MM.1S (cell line): ENCODE measurements at regions not wholly inside any gene's neighbourhood (a gene's known extent, or its start where the extent isn't known, plus 50 kb on each side); places are given as distances from the start of the nearest gene placed in this dataset.

ENCODE experiments used
- DNase-seq: peaks from one replicate; pipeline ENCODE4 v3.0.0-alpha.2; 2015
- H2AFZ ChIP-seq: fragments of 300-600 bp; sonication (generic); 2 replicates; pipeline ENCODE4 v1.6.0; 2016; ENCODE audit warnings: antibody characterized with exemption, low read length
- H3F3A ChIP-seq: fragments of 300-600 bp; sonication (generic); 2 replicates; pipeline ENCODE4 v1.6.1; 2016; ENCODE audit warnings: mild to moderate bottlenecking, antibody characterized with exemption, low read length, moderate library complexity, mixed read lengths; ENCODE audit not compliant: insufficient read depth
- H3K27ac ChIP-seq: fragments of 300-600 bp; sonication (generic); 2 replicates; pipeline ENCODE4 v1.5.1; 2016; ENCODE audit warnings: mild to moderate bottlenecking, low read length
- H3K27me3 ChIP-seq: fragments of 300-600 bp; sonication (generic); replicated peaks from 2 replicates; pipeline ENCODE4 v1.6.0; 2016; ENCODE audit warnings: low read length; ENCODE audit not compliant: insufficient read depth
- H3K36me3 ChIP-seq: fragments of 300-600 bp; sonication (generic); replicated peaks from 2 replicates; pipeline ENCODE4 v1.6.1; 2016; ENCODE audit warnings: mild to moderate bottlenecking, low read length, mixed read lengths; ENCODE audit not compliant: insufficient read depth
- H3K4me1 ChIP-seq: fragments of 300-600 bp; sonication (generic); 2 replicates; pipeline ENCODE4 v1.6.1; 2016; ENCODE audit warnings: low read length, mixed read lengths
- H3K4me2 ChIP-seq: fragments of 300-600 bp; sonication (generic); 2 replicates; pipeline ENCODE4 v1.6.0; 2016; ENCODE audit warnings: low read depth, low read length
- H3K4me3 ChIP-seq: fragments of 300-600 bp; sonication (generic); 2 replicates; pipeline ENCODE4 v1.5.1; 2016; ENCODE audit warnings: low read length, mixed read lengths
- H3K79me2 ChIP-seq: fragments of 300-600 bp; sonication (generic); 2 replicates; pipeline ENCODE4 v1.6.1; 2016; ENCODE audit warnings: mixed run types, low read length, mixed read lengths
- H3K9ac ChIP-seq: fragments of 300-600 bp; sonication (generic); 2 replicates; pipeline ENCODE4 v1.6.1; 2016; ENCODE audit warnings: low read length, mixed read lengths
- H3K9me2 ChIP-seq: fragments of 300-600 bp; sonication (generic); replicated peaks from 2 replicates; pipeline ENCODE4 v1.6.1; 2016; ENCODE audit warnings: mild to moderate bottlenecking, low read length, mixed read lengths; ENCODE audit not compliant: insufficient read depth
- H3K9me3 ChIP-seq: fragments of 300-600 bp; sonication (generic); replicated peaks from 2 replicates; pipeline ENCODE4 v1.6.1; 2016; ENCODE audit warnings: mild to moderate bottlenecking, low read length, mixed read lengths; ENCODE audit not compliant: insufficient read depth
- H4K20me1 ChIP-seq: fragments of 300-600 bp; sonication (generic); 2 replicates; pipeline ENCODE4 v1.6.1; 2016; ENCODE audit warnings: mild to moderate bottlenecking, low read length, moderate library complexity, mixed read lengths; ENCODE audit not compliant: insufficient read depth
- EZH2 ChIP-seq: fragments of 300-600 bp; sonication (generic); optimal IDR thresholded peaks from 2 replicates; pipeline ENCODE3; 2017; ENCODE audit warnings: low read depth, mild to moderate bottlenecking, antibody characterized with exemption, low read length, mixed read lengths
- EZH2phosphoT487 ChIP-seq: fragments of 300-600 bp; sonication (generic); IDR thresholded peaks from 2 replicates; pipeline ENCODE4 v1.6.1; 2018; ENCODE audit warnings: antibody characterized with exemption, low read length
- TF ChIP-seq, protein P1 (sequence below): fragments of 300-600 bp; sonication (generic); IDR thresholded peaks from 2 replicates; pipeline ENCODE4 v1.5.1; 2016; ENCODE audit warnings: antibody characterized with exemption, low read length, mixed read lengths

DNA sequence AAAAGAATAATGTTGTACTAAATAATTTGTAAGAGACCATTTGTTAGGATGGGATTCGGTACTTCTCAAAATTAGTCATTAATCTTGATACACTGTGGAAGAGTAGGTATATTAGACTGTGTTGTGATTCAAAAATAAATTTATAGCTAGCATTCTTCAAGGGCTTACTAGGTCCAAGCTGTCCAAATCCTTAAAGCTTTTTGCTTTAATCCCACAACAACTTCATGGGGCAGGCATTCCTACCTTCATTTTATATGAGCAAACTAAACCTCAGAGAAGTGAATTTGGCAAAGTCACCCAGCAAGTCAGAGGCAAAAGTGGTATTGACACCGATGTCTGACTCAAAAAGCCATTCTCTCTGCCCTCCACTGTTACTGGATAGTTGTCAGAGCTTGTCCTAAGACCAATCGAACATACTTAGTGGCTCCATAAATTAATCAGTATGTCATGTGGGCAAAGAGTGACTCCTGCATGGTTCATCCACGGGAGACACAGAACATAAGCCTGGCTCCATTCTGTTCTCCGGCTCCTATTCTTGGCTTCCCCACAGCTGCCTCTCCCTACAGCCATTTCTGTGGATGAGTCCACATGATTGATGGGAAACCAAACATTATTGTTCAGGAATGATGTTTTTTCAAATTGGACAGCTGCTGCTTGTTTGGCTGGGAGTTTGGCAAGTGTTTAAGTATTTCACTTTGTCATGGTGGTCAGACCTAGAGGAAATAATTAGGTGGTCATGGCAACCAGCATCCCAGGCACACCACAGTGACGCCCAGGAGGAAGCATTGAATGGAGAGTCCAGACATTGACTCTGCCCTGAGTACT, 133.4 kb upstream of the FGGY start:
- no peak overlapping the region for H3K4me2 ChIP-seq
- H3K9me3 ChIP-seq, result no peaks in the 10 kb centered on the region
- no peak overlapping the region for H3K4me3 ChIP-seq
- no peaks in the 10 kb centered on the region for H3K4me1 ChIP-seq
- H3K27ac ChIP-seq, result no peak overlapping the region
- DNase-seq, result no peak
- no peaks in the 10 kb centered on the region for H3F3A ChIP-seq
- H3K79me2 ChIP-seq, result no peaks in the 10 kb centered on the region
- no peaks in the 10 kb centered on the region for H3K9me2 ChIP-seq
- H2AFZ ChIP-seq, result no peak overlapping the region
- no peak for TF ChIP-seq EZH2
- TF ChIP-seq, protein P1, sequence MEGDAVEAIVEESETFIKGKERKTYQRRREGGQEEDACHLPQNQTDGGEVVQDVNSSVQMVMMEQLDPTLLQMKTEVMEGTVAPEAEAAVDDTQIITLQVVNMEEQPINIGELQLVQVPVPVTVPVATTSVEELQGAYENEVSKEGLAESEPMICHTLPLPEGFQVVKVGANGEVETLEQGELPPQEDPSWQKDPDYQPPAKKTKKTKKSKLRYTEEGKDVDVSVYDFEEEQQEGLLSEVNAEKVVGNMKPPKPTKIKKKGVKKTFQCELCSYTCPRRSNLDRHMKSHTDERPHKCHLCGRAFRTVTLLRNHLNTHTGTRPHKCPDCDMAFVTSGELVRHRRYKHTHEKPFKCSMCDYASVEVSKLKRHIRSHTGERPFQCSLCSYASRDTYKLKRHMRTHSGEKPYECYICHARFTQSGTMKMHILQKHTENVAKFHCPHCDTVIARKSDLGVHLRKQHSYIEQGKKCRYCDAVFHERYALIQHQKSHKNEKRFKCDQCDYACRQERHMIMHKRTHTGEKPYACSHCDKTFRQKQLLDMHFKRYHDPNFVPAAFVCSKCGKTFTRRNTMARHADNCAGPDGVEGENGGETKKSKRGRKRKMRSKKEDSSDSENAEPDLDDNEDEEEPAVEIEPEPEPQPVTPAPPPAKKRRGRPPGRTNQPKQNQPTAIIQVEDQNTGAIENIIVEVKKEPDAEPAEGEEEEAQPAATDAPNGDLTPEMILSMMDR, result no peak
- no peak for TF ChIP-seq EZH2phosphoT487
- H4K20me1 ChIP-seq, result no peaks in the 10 kb centered on the region
- no peaks in the 10 kb centered on the region for H3K27me3 ChIP-seq
- no peaks in the 10 kb centered on the region for H3K36me3 ChIP-seq
- no peak overlapping the region for H3K9ac ChIP-seq

DNA sequence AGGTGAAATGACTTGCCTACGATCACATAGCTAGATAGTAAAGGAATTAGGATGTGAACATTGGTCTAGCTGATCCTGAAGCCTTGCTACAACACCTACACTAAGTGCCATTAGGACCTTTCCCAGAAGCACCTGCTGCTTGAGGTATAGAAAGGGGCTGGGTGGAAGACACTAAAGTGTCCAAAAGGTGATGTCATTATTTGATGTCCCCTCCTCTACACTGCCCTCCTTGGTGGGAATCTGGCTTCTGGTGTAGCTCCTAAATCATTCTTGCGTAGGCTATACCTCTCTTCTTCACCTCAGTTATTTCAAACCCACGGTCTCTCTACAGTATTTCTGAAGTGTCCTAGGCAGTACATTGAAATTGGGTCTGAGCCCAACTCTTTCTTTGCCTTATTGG, 132.5 kb upstream of the FGGY start:
- H3K27ac ChIP-seq, result no peak overlapping the region
- no peak overlapping the region for H3K9ac ChIP-seq
- no peaks in the 10 kb centered on the region for H3K36me3 ChIP-seq

DNA sequence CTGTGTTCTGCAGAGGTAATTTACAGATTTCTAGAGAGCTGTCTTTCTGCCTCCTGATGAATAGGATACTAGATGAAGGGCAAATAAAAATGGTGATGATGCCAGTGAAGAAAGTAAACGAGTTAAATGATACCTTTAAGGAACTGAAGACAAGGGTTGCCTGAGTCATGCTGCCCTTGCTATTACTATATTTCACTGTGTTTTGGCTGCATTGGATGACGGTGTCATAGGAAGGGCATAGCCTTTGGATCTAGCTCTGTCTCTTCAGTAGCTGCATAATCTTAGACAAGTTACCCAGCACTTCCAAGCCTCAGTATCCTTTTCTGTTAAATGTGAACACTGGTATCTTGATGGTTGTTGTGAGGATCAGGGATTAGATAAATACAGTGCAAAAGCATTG, 131.5 kb upstream of the FGGY start:
- Histone ChIP-seq H3K4me1 (no peaks in the 10 kb centered on the region), H2AFZ (no peak overlapping the region), H3F3A (no peaks in the 10 kb centered on the region), H3K36me3 (no peaks in the 10 kb centered on the region), H3K9ac (no peak overlapping the region), H3K9me3 (no peaks in the 10 kb centered on the region), H3K4me2 (no peak overlapping the region), H4K20me1 (no peaks in the 10 kb centered on the region), H3K27ac (no peak overlapping the region), H3K4me3 (no peak overlapping the region), H3K27me3 (no peaks in the 10 kb centered on the region), H3K79me2 (no peaks in the 10 kb centered on the region), H3K9me2 (no peaks in the 10 kb centered on the region)
- TF ChIP-seq, protein P1, result no peak
- TF ChIP-seq EZH2 (no peak), EZH2phosphoT487 (no peak)
- DNase-seq, result no peak

More for the DNA sequence above, 132.5 kb upstream of the FGGY start:
- Histone ChIP-seq H3K27me3 (no peaks in the 10 kb centered on the region), H3F3A (no peaks in the 10 kb centered on the region), H3K4me3 (no peak overlapping the region), H3K79me2 (no peaks in the 10 kb centered on the region), H4K20me1 (no peaks in the 10 kb centered on the region), H2AFZ (no peak overlapping the region), H3K9me3 (no peaks in the 10 kb centered on the region), H3K9me2 (no peaks in the 10 kb centered on the region), H3K4me2 (no peak overlapping the region), H3K4me1 (no peaks in the 10 kb centered on the region)
- no peak for DNase-seq
- TF ChIP-seq EZH2phosphoT487, result no peak

DNA sequence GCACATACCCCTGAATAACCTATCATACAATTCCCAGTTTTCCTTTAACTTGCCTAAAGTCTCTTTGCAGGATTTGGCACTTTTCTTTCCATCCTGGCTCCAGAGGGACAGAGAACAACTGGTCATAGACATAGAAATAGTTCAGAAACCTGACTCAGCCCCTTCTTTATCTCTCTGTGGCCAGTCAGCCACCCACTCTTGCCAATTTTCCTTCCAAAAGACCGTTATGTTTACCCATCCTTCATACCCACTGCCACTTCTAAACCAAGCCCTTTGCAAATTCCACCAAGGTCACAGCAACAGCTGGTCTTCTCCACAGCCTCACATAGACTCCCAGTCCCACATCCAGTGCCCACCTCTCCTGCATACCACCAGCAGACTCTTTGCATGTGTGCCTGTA, 127.2 kb upstream of the FGGY start:
- DNase-seq, result no peak
- TF ChIP-seq EZH2 (no peak), EZH2phosphoT487 (no peak)
- TF ChIP-seq, protein P1, result no peak
- H3K4me2 ChIP-seq, result no peak overlapping the region

More for the DNA sequence above, 127.2 kb upstream of the FGGY start:
- no peaks in the 10 kb centered on the region for H3K27me3 ChIP-seq
- no peaks in the 10 kb centered on the region for H3F3A ChIP-seq
- H2AFZ ChIP-seq, result no peak overlapping the region
- H3K36me3 ChIP-seq, result no peaks in the 10 kb centered on the region
- H4K20me1 ChIP-seq, result no peaks in the 10 kb centered on the region
- H3K4me3 ChIP-seq, result no peak overlapping the region
- no peaks in the 10 kb centered on the region for H3K4me1 ChIP-seq
- H3K9ac ChIP-seq, result no peak overlapping the region
- no peak overlapping the region for H3K27ac ChIP-seq
- no peaks in the 10 kb centered on the region for H3K9me3 ChIP-seq
- no peaks in the 10 kb centered on the region for H3K9me2 ChIP-seq
- H3K79me2 ChIP-seq, result no peaks in the 10 kb centered on the region
